Neural progenitor cell (in vitro differentiated cells): ENCODE measurements at regions not wholly inside any gene's neighbourhood (a gene's known extent, or its start where the extent isn't known, plus 50 kb on each side); places are given as distances from the start of the nearest gene placed in this dataset.

Experiments used
- EZH2 ChIP-seq: fragments of 200-600 bp; sonication (generic); IDR thresholded peaks from 2 replicates; pipeline ENCODE4 v1.6.1; 2017; ENCODE audit warnings: antibody characterized with exemption, mild to moderate bottlenecking, moderate library complexity
- EZH2phosphoT487 ChIP-seq: fragments of 200-600 bp; sonication (generic); IDR thresholded peaks from 2 replicates; pipeline ENCODE4 v1.6.1; 2017; ENCODE audit warnings: antibody characterized with exemption

- TF ChIP-seq EZH2phosphoT487: no peak
- TF ChIP-seq EZH2: no peak
These were observed 267.1 kb upstream of the ASIC2 start for GRCh38 chr17:33560165-33560564.
